Common myeloid progenitor, CD34-positive (primary cell): ENCODE measurements at regions not wholly inside any gene's neighbourhood (a gene's known extent, or its start where the extent isn't known, plus 50 kb on each side); places are given as distances from the start of the nearest gene placed in this dataset.

Experiments used
- CTCF ChIA-PET: fragments of 350-600 bp; sonication (Branson Sonifier 250); formaldehyde crosslinking; loops from one replicate; lab custom pipeline; 2021; ENCODE audit warnings: antibody characterized with exemption; lab: Charles Lee
- POLR2A ChIA-PET: fragments of 350-600 bp; sonication (Branson Sonifier 250); formaldehyde crosslinking; loops from one replicate; lab custom pipeline; 2021; ENCODE audit warnings: antibody characterized with exemption; lab: Charles Lee
- DNase-seq, 3 donors: peaks; one replicate each; pipeline versions ENCODE4 v3.0.0 to v3.0.0-alpha.2; 2013
- H3K27ac ChIP-seq, 2 experiments: 1 replicate in 1 of 2; 2 replicates in 1 of 2; pipeline ENCODE4 v1.7.0; 2013; ENCODE audit warnings: inconsistent platforms in 2 of 2, low read length in 2 of 2, mild to moderate bottlenecking in 2 of 2, low read depth in 1 of 2, moderate library complexity in 1 of 2; ENCODE audit not compliant: severe bottlenecking in 2 of 2, insufficient read depth in 1 of 2, poor library complexity in 1 of 2
- H3K27me3 ChIP-seq, 5 experiments: replicated peaks in 2 of 5; 1 replicate in 3 of 5; 2 replicates in 2 of 5; pipeline versions ENCODE4 v1.6.1 to v1.7.0; 2013; ENCODE audit warnings: low read length in 4 of 5, mild to moderate bottlenecking in 2 of 5, moderate library complexity in 2 of 5, inconsistent platforms in 1 of 5; ENCODE audit not compliant: insufficient read depth in 5 of 5, control insufficient read depth in 4 of 5
- H3K36me3 ChIP-seq, 4 experiments: 1 replicate in 2 of 4; 2 replicates in 2 of 4; pipeline versions ENCODE4 v1.6.1 to v1.7.0; 2013; ENCODE audit warnings: low read length in 3 of 4, control low read depth in 1 of 4, mild to moderate bottlenecking in 1 of 4; ENCODE audit not compliant: control insufficient read depth in 4 of 4, insufficient read depth in 4 of 4
- H3K4me1 ChIP-seq, 4 experiments: 1 replicate in 3 of 4; 2 replicates in 1 of 4; pipeline versions ENCODE4 v1.6.1 to v1.7.1; 2013; ENCODE audit warnings: low read length in 3 of 4, mild to moderate bottlenecking in 3 of 4, control low read depth in 1 of 4, inconsistent platforms in 1 of 4, moderate library complexity in 1 of 4; ENCODE audit not compliant: control insufficient read depth in 4 of 4, insufficient read depth in 4 of 4; ENCODE audit errors: control extremely low read depth in 1 of 4
- H3K4me3 ChIP-seq, 7 experiments: 1 replicate in 4 of 7; 2 replicates in 3 of 7; pipeline versions ENCODE4 v1.5.1 to v1.7.0; 2013; ENCODE audit warnings: mild to moderate bottlenecking in 7 of 7, low read length in 6 of 7, moderate library complexity in 6 of 7, inconsistent platforms in 2 of 7, low read depth in 2 of 7, control low read depth in 1 of 7; ENCODE audit not compliant: insufficient read depth in 4 of 7, control insufficient read depth in 1 of 7; ENCODE audit errors: extremely low read depth in 1 of 7
- H3K9me3 ChIP-seq, 5 experiments: 1 replicate in 4 of 5; 2 replicates in 1 of 5; pipeline versions ENCODE4 v1.6.1 to v1.7.1; 2013; ENCODE audit warnings: low read length in 4 of 5, mild to moderate bottlenecking in 2 of 5, inconsistent platforms in 1 of 5, low read depth in 1 of 5, moderate library complexity in 1 of 5; ENCODE audit not compliant: control insufficient read depth in 4 of 5, insufficient read depth in 2 of 5; ENCODE audit errors: control extremely low read depth in 1 of 5
- WGBS: methylation state at CpG from one replicate; pipeline ENCODE4 v1.1.5; 2013; ENCODE audit not compliant: insufficient coverage; 5-methylcytosine and 5-hydroxymethylcytosine counted together

DNA sequence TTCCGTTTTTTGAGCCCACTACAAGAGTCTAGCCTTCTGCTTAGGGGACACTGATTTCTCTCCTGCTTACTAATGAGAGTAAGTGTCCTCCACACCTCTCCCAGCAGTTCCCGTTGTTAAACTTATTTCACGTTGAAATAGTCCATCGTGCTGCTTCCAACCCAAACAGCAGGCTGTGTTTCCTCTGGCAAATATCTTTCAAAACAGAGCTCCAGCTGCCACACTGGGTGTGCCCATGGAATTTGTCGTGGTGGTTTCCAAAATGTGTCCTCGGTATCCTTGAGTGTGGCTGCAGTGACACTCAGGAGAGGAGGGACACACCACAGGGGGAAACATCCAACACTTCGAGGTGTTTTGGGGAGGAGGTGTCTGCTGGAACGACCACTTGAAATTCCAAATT is 176.5 kb upstream of the RALGAPA2 start:
- peaks cover under 1 to 37% (median 7%) of the 10 kb centered on the region in 5 experiments for H3K27me3 ChIP-seq
- no peak overlapping the region for H3K4me3 ChIP-seq
- WGBS: 60% methylated on average over 8 of the region's 8 CpGs
- ChIA-PET CTCF (no interaction called here), POLR2A (no interaction called here)
- no peak for DNase-seq
- H3K4me1 ChIP-seq: no peaks in the 10 kb centered on the region
- H3K9me3 ChIP-seq: peaks cover 0 to 2% (median 0%) of the 10 kb centered on the region in 5 experiments
- no peak overlapping the region for H3K27ac ChIP-seq
- no peaks in the 10 kb centered on the region for H3K36me3 ChIP-seq

GRCh38 chr20:20888266-20888656 is 175.8 kb upstream of the RALGAPA2 start:
- Histone ChIP-seq H3K4me1 (no peaks in the 10 kb centered on the region), H3K27ac (no peak overlapping the region), H3K4me3 (no peak overlapping the region), H3K9me3 (peaks cover 0 to 2% (median 0%) of the 10 kb centered on the region in 5 experiments), H3K27me3 (peaks cover 0 to 34% (median 7%) of the 10 kb centered on the region in 5 experiments), H3K36me3 (no peaks in the 10 kb centered on the region)
- WGBS: 90% methylated on average over 14 of the region's 14 CpGs
- DNase-seq: no peak
- ChIA-PET CTCF (no interaction called here), POLR2A (no interaction called here)

GRCh38 chr20:20887593-20888265 is 175.3 kb upstream of the RALGAPA2 start:
- ChIA-PET POLR2A (no interaction called here), CTCF (interaction anchor here (1.4 kb wide), 1 partner anchor 10 kb away, joined by 4 read pairs; no protein-coding TSS in a partner anchor)
- peaks cover 0 to 32% (median 5%) of the 10 kb centered on the region in 5 experiments for H3K27me3 ChIP-seq
- peaks cover 0 to 2% (median 0%) of the 10 kb centered on the region in 5 experiments for H3K9me3 ChIP-seq
- no peak overlapping the region for H3K4me3 ChIP-seq
- H3K36me3 ChIP-seq: no peaks in the 10 kb centered on the region
- H3K4me1 ChIP-seq: no peaks in the 10 kb centered on the region
- WGBS: 71% methylated on average over 15 of the region's 19 CpGs
- DNase-seq: no peak
- no peak overlapping the region for H3K27ac ChIP-seq

- peaks cover 2 to 28% (median 7%) of the 10 kb centered on the region in 5 experiments for H3K27me3 ChIP-seq
- CTCF ChIA-PET: no interaction called here
These were observed 169.4 kb upstream of the RALGAPA2 start for GRCh38 chr20:20881808-20882207.

GRCh38 chr20:20877079-20877478 is 164.6 kb upstream of the RALGAPA2 start:
- no peak overlapping the region for H3K27ac ChIP-seq
- no peaks in the 10 kb centered on the region for H3K36me3 ChIP-seq
- H3K4me3 ChIP-seq: no peak overlapping the region
- peaks cover 2 to 45% (median 15%) of the 10 kb centered on the region in 5 experiments for H3K27me3 ChIP-seq
- no peaks in the 10 kb centered on the region for H3K4me1 ChIP-seq
- H3K9me3 ChIP-seq: peaks cover 0 to 6% (median 1%) of the 10 kb centered on the region in 5 experiments
- CTCF ChIA-PET: interaction anchor here (0.5 to 2.1 kb wide), 3 partner anchors 10 to 33 kb away, joined by 3 to 8 read pairs (median 4); no protein-coding TSS in a partner anchor
- POLR2A ChIA-PET: no interaction called here
- DNase-seq: no peak
- no CpG with 5 or more reads among the region's 2 CpGs for WGBS

More at GRCh38 chr20:20881808-20882207, 169.4 kb upstream of the RALGAPA2 start:
- DNase-seq: no peak
- POLR2A ChIA-PET: no interaction called here
- H3K9me3 ChIP-seq: peaks cover 0 to 6% (median 0%) of the 10 kb centered on the region in 5 experiments
- 92% methylated on average over 2 of the region's 2 CpGs for WGBS
- H3K36me3 ChIP-seq: no peaks in the 10 kb centered on the region
- no peaks in the 10 kb centered on the region for H3K4me1 ChIP-seq
- H3K4me3 ChIP-seq: no peak overlapping the region
- no peak overlapping the region for H3K27ac ChIP-seq

- WGBS: 100% methylated on average over 4 of the region's 7 CpGs
- no peaks in the 10 kb centered on the region for H3K4me1 ChIP-seq
- CTCF ChIA-PET: interaction anchor here (1.3 kb wide), 1 partner anchor 16 kb away, joined by 9 read pairs; no protein-coding TSS in a partner anchor
- no peak for DNase-seq
- H3K27me3 ChIP-seq: peaks cover 2 to 46% (median 19%) of the 10 kb centered on the region in 5 experiments
- no peaks in the 10 kb centered on the region for H3K36me3 ChIP-seq
- POLR2A ChIA-PET: no interaction called here
- no peak overlapping the region for H3K4me3 ChIP-seq
- no peak overlapping the region for H3K27ac ChIP-seq
- peaks cover 0 to 2% (median 0%) of the 10 kb centered on the region in 5 experiments for H3K9me3 ChIP-seq
These were observed 163.3 kb upstream of the RALGAPA2 start for GRCh38 chr20:20875716-20876115.

GRCh38 chr20:20872428-20872827 is 160.0 kb upstream of the RALGAPA2 start:
- Histone ChIP-seq H3K4me1 (no peaks in the 10 kb centered on the region), H3K27me3 (peaks cover 0 to 42% (median 22%) of the 10 kb centered on the region in 5 experiments), H3K4me3 (no peak overlapping the region), H3K36me3 (no peaks in the 10 kb centered on the region), H3K9me3 (peaks cover 0 to 2% (median 0%) of the 10 kb centered on the region in 5 experiments), H3K27ac (no peak overlapping the region)
- CTCF ChIA-PET: no interaction called here
- no peak for DNase-seq
- POLR2A ChIA-PET: no interaction called here
- WGBS: no CpG with 5 or more reads among the region's 9 CpGs
